GM23338 (cell line): ENCODE measurements at regions not wholly inside any gene's neighbourhood (a gene's known extent, or its start where the extent isn't known, plus 50 kb on each side); places are given as distances from the start of the nearest gene placed in this dataset.

Source experiments
- CREB1 ChIP-seq: fragments of 250-450 bp; sonication (Bioruptor Pico); IDR thresholded peaks from 2 replicates; pipeline ENCODE4 v1.5.0; 2020; ENCODE audit warnings: low read depth, mild to moderate bottlenecking, moderate library complexity
- ETS1 ChIP-seq: IDR thresholded peaks from 2 replicates; pipeline ENCODE4 v1.6.1; 2016; ENCODE audit warnings: antibody characterized with exemption
- EZH2 ChIP-seq: fragments of 200-600 bp; sonication (generic); IDR thresholded peaks from one replicate; pipeline ENCODE4 v1.8.0; 2017; ENCODE audit warnings: antibody characterized with exemption, mild to moderate bottlenecking, low read depth; ENCODE audit not compliant: unreplicated experiment
- EZH2phosphoT487 ChIP-seq: fragments of 200-600 bp; sonication (generic); IDR thresholded peaks from one replicate; pipeline ENCODE4 v1.8.1; 2018; ENCODE audit warnings: antibody characterized with exemption; ENCODE audit not compliant: unreplicated experiment
- JUNB ChIP-seq: IDR thresholded peaks from one replicate; pipeline ENCODE4 v1.6.1; 2016; ENCODE audit warnings: antibody characterized with exemption; ENCODE audit not compliant: unreplicated experiment
- POLR2AphosphoS5 ChIP-seq: IDR thresholded peaks from 2 replicates; pipeline ENCODE4 v1.6.1; 2016; ENCODE audit warnings: antibody characterized with exemption, low read depth
- STAT1 ChIP-seq: IDR thresholded peaks from one replicate; pipeline ENCODE4 v1.6.1; 2016; ENCODE audit warnings: antibody characterized with exemption; ENCODE audit not compliant: unreplicated experiment
- ZNF114 ChIP-seq: fragments of 250-450 bp; sonication (Bioruptor Pico); IDR thresholded peaks from 2 replicates; pipeline ENCODE4 v1.5.0; 2020; ENCODE audit warnings: mild to moderate bottlenecking, moderate library complexity
- ZNF331 ChIP-seq: fragments of 250-450 bp; sonication (Bioruptor Pico); IDR thresholded peaks from 2 replicates; pipeline ENCODE4 v1.5.0; 2020; ENCODE audit warnings: low read depth, mild to moderate bottlenecking, moderate library complexity
- ZNF462 ChIP-seq: fragments of 250-450 bp; sonication (Bioruptor Pico); IDR thresholded peaks from 2 replicates; pipeline ENCODE4 v1.5.0; 2020; ENCODE audit warnings: mild to moderate bottlenecking, moderate library complexity
- TF ChIP-seq, protein P1 (sequence below), 2 experiments: fragments of 200-600 bp in 1 of 2; sonication (generic) in 1 of 2; conservative IDR thresholded peaks; 2 replicates each; pipeline versions ENCODE4 v1.5.1 to v1.6.1; 2016 to 2017; ENCODE audit warnings: antibody characterized with exemption in 2 of 2, low read depth in 2 of 2, mild to moderate bottlenecking in 2 of 2, moderate library complexity in 1 of 2
- TF ChIP-seq, protein P2 (sequence below): IDR thresholded peaks from one replicate; pipeline ENCODE4 v1.6.1; 2018; ENCODE audit warnings: antibody characterized with exemption; ENCODE audit not compliant: unreplicated experiment

DNA sequence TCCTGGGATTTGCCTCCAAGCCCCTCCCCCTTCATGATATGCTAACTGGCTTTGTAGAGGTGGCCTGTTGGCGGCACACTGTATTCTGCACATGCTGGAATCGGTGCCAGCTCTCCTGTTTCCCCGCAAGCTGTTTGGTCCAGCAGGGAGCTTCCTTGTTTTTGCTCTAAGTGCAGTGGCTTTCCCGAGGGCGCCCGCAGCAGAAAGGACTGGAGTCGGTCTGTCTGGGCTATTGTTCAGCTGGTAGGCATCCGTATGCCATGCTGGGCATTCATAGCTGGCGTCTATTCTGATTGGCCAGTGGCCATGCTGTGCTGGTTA lies 88.9 kb upstream of the MED13L start:
- TF ChIP-seq, protein P1, sequence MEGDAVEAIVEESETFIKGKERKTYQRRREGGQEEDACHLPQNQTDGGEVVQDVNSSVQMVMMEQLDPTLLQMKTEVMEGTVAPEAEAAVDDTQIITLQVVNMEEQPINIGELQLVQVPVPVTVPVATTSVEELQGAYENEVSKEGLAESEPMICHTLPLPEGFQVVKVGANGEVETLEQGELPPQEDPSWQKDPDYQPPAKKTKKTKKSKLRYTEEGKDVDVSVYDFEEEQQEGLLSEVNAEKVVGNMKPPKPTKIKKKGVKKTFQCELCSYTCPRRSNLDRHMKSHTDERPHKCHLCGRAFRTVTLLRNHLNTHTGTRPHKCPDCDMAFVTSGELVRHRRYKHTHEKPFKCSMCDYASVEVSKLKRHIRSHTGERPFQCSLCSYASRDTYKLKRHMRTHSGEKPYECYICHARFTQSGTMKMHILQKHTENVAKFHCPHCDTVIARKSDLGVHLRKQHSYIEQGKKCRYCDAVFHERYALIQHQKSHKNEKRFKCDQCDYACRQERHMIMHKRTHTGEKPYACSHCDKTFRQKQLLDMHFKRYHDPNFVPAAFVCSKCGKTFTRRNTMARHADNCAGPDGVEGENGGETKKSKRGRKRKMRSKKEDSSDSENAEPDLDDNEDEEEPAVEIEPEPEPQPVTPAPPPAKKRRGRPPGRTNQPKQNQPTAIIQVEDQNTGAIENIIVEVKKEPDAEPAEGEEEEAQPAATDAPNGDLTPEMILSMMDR (conservative IDR thresholded peaks at IDR 0.05; ENCODE audit: low read depth in 2 of 2) = no peak
- no peak for TF ChIP-seq ETS1
- no peak for TF ChIP-seq POLR2AphosphoS5
- no peak for TF ChIP-seq EZH2phosphoT487
- TF ChIP-seq EZH2 = no peak
- TF ChIP-seq ZNF331 (CRISPR knock-in tag) = no peak
- TF ChIP-seq, protein P2, sequence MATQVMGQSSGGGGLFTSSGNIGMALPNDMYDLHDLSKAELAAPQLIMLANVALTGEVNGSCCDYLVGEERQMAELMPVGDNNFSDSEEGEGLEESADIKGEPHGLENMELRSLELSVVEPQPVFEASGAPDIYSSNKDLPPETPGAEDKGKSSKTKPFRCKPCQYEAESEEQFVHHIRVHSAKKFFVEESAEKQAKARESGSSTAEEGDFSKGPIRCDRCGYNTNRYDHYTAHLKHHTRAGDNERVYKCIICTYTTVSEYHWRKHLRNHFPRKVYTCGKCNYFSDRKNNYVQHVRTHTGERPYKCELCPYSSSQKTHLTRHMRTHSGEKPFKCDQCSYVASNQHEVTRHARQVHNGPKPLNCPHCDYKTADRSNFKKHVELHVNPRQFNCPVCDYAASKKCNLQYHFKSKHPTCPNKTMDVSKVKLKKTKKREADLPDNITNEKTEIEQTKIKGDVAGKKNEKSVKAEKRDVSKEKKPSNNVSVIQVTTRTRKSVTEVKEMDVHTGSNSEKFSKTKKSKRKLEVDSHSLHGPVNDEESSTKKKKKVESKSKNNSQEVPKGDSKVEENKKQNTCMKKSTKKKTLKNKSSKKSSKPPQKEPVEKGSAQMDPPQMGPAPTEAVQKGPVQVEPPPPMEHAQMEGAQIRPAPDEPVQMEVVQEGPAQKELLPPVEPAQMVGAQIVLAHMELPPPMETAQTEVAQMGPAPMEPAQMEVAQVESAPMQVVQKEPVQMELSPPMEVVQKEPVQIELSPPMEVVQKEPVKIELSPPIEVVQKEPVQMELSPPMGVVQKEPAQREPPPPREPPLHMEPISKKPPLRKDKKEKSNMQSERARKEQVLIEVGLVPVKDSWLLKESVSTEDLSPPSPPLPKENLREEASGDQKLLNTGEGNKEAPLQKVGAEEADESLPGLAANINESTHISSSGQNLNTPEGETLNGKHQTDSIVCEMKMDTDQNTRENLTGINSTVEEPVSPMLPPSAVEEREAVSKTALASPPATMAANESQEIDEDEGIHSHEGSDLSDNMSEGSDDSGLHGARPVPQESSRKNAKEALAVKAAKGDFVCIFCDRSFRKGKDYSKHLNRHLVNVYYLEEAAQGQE = no peak
- no peak for TF ChIP-seq JUNB
- no peak for TF ChIP-seq CREB1 (CRISPR knock-in tag)
- no peak for TF ChIP-seq ZNF114
- TF ChIP-seq STAT1 = no peak
- TF ChIP-seq ZNF462 (CRISPR knock-in tag) = no peak
